ENCODE measurements at regions not wholly inside any gene's neighbourhood (a gene's known extent, or its start where the extent isn't known, plus 50 kb on each side); places are given as distances from the start of the nearest gene placed in this dataset.

DNA sequence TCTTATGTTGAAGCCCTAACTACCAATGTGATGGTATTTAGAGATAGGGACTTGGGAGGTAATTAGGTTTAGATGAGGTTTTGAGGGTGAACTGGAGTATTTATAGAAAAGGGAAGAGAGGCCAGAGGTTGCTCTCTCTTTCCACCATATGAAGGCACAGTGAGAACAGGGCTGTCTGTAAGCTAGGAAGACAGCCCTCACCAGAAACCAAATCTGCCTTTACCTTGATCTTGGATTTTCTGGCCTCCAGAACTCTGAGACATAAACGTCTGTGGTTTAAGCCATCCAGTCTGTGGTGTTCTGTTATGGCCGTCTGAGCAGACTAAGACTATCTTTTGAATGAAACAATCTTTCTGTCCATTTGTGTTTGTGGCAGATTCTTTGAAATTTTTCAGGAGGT lies 223.7 kb downstream of the PDHA2 start:
- no peak overlapping the region for H3K27ac Mint-ChIP-seq
- H3K4me3 ChIP-seq (replicated peaks in 1 of 3; ENCODE audit: low read depth in 2 of 3, low read length in 3 of 3), result no peak overlapping the region
- H2AFZ ChIP-seq (ENCODE audit: insufficient read depth, low read depth, low read length, poor library complexity, severe bottlenecking), result no peak overlapping the region
- no peak overlapping the region for H3K27ac ChIP-seq (ENCODE audit: low read depth in 1 of 2, low read length in 2 of 2)
- H3K4me1 Mint-ChIP-seq, result no peaks in the 10 kb centered on the region
- H3K36me3 Mint-ChIP-seq, result no peaks in the 10 kb centered on the region
- H3K27me3 Mint-ChIP-seq (ENCODE audit: low read depth in 3 of 3), result no peaks in the 10 kb centered on the region
- no peak overlapping the region for H3K9ac ChIP-seq (ENCODE audit: insufficient read depth, low read length, poor library complexity, severe bottlenecking)
- H3K36me3 ChIP-seq (replicated peaks in 1 of 2; ENCODE audit: control insufficient read depth in 1 of 2, insufficient read depth in 2 of 2, low read length in 2 of 2), result no peaks in the 10 kb centered on the region
- DNase-seq, result no peak
- H4K20me1 ChIP-seq (ENCODE audit: insufficient read depth, low read length), result no peaks in the 10 kb centered on the region
- no CpG with 5 or more reads among the region's 2 CpGs for WGBS (ENCODE audit: insufficient coverage)
- H3K9me3 ChIP-seq (replicated peaks in 1 of 2; ENCODE audit: control insufficient read depth in 1 of 2, insufficient read depth in 1 of 2, low read length in 2 of 2), result peaks cover 6 to 7% of the 10 kb centered on the region in 2 donors
- H3K79me2 ChIP-seq (ENCODE audit: insufficient read depth, low read length), result no peaks in the 10 kb centered on the region
- no peaks in the 10 kb centered on the region for H3K4me1 ChIP-seq (ENCODE audit: control insufficient read depth in 1 of 2, insufficient read depth in 2 of 2, low read length in 2 of 2)
- TF ChIP-seq, protein P1, sequence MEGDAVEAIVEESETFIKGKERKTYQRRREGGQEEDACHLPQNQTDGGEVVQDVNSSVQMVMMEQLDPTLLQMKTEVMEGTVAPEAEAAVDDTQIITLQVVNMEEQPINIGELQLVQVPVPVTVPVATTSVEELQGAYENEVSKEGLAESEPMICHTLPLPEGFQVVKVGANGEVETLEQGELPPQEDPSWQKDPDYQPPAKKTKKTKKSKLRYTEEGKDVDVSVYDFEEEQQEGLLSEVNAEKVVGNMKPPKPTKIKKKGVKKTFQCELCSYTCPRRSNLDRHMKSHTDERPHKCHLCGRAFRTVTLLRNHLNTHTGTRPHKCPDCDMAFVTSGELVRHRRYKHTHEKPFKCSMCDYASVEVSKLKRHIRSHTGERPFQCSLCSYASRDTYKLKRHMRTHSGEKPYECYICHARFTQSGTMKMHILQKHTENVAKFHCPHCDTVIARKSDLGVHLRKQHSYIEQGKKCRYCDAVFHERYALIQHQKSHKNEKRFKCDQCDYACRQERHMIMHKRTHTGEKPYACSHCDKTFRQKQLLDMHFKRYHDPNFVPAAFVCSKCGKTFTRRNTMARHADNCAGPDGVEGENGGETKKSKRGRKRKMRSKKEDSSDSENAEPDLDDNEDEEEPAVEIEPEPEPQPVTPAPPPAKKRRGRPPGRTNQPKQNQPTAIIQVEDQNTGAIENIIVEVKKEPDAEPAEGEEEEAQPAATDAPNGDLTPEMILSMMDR (IDR thresholded peaks at IDR 0.05), result no peak
- intact Hi-C loops (cut with micrococcal nuclease), result no loop called here
- no peaks in the 10 kb centered on the region for H3K27me3 ChIP-seq (ENCODE audit: control insufficient read depth in 2 of 2, insufficient read depth in 2 of 2, low read length in 2 of 2)
- peaks cover 1 to 15% (median 4%) of the 10 kb centered on the region in 7 donors for H3K9me3 Mint-ChIP-seq
- H3K4me2 ChIP-seq (replicated peaks; ENCODE audit: extremely low read depth, low read length, poor library complexity, severe bottlenecking), result no peak overlapping the region
- no peak overlapping the region for H3K4me3 Mint-ChIP-seq

DNA sequence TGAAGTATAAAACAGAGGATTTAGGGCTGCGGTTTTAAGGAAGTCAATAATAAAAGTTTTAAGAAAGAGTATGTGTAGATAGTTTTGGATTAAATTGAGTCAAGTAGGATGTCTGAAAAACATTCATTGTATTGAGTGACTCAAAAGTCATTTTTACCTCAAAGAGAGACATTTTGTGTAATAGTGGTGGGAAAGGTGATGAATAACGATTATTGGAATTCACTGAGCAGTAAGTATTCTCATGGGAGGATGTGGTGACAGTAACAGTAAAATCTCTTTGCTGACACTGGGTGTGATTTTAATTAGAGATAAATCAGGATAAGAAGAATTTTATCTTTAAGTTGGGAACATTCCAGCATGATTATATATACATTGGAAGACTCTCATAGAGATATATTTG lies 233.6 kb downstream of the PDHA2 start:
- Histone ChIP-seq H3K9ac (ENCODE audit: insufficient read depth, low read length, poor library complexity, severe bottlenecking) (no peak overlapping the region), H2AFZ (ENCODE audit: insufficient read depth, low read depth, low read length, poor library complexity, severe bottlenecking) (no peak overlapping the region), H3K4me2 (replicated peaks; ENCODE audit: extremely low read depth, low read length, poor library complexity, severe bottlenecking) (no peak overlapping the region), H3K27me3 (ENCODE audit: control insufficient read depth in 2 of 2, insufficient read depth in 2 of 2, low read length in 2 of 2) (no peaks in the 10 kb centered on the region), H3K79me2 (ENCODE audit: insufficient read depth, low read length) (no peaks in the 10 kb centered on the region), H4K20me1 (ENCODE audit: insufficient read depth, low read length) (no peaks in the 10 kb centered on the region), H3K27ac (ENCODE audit: low read depth in 1 of 2, low read length in 2 of 2) (no peak overlapping the region), H3K36me3 (replicated peaks in 1 of 2; ENCODE audit: control insufficient read depth in 1 of 2, insufficient read depth in 2 of 2, low read length in 2 of 2) (no peaks in the 10 kb centered on the region), H3K9me3 (replicated peaks in 1 of 2; ENCODE audit: control insufficient read depth in 1 of 2, insufficient read depth in 1 of 2, low read length in 2 of 2) (peaks cover 3 to 8% of the 10 kb centered on the region in 2 donors), H3K4me1 (ENCODE audit: control insufficient read depth in 1 of 2, insufficient read depth in 2 of 2, low read length in 2 of 2) (no peaks in the 10 kb centered on the region), H3K4me3 (replicated peaks in 1 of 3; ENCODE audit: low read depth in 2 of 3, low read length in 3 of 3) (no peak overlapping the region)
- Mint-ChIP-seq H3K9me3 (peaks cover 2 to 11% (median 4%) of the 10 kb centered on the region in 7 donors), H3K36me3 (no peaks in the 10 kb centered on the region), H3K4me1 (no peaks in the 10 kb centered on the region), H3K4me3 (no peak overlapping the region), H3K27ac (no peak overlapping the region), H3K27me3 (ENCODE audit: low read depth in 3 of 3) (no peaks in the 10 kb centered on the region)
- TF ChIP-seq, protein P1 (IDR thresholded peaks at IDR 0.05), result no peak
- 78% methylated on average over 1 of the region's 2 CpGs for WGBS (ENCODE audit: insufficient coverage)
- no peak for DNase-seq
- intact Hi-C loops (cut with micrococcal nuclease), result no loop called here
